ENCODE measurements at regions not wholly inside any gene's neighbourhood (a gene's known extent, or its start where the extent isn't known, plus 50 kb on each side); places are given as distances from the start of the nearest gene placed in this dataset.
"Not testable (repeated sequence)": the region's sequence is repeated elsewhere in the genome, so short reads cannot be mapped to it uniquely, and the experiment has no call there.

DNA sequence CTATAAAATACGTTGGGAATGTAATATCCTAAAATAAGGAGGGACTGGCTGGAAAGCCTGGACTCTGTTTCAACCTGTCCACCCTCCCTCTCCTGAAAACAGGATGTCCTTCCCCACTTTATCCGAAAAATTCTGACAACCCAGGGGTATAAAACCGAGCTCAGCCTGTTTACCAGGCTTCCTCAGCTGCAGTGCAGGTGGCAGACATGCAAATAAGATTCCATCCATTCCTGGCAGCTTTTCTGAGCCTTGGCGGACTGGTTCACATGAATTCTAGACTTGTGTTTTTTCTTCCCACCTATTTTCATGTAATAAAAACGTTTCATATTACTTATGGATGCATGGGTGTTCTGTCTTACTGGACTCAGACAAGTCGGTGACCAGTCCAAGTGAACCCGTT lies 479.3 kb downstream of the KCNJ18 start:
- no peak for DNase-seq (ENCODE audit: low read depth, low spot score)
- in situ Hi-C loops (cut with HindIII; ENCODE audit: low sequenced_read_pairs): no loop called here
- TF ChIP-seq, protein P1, sequence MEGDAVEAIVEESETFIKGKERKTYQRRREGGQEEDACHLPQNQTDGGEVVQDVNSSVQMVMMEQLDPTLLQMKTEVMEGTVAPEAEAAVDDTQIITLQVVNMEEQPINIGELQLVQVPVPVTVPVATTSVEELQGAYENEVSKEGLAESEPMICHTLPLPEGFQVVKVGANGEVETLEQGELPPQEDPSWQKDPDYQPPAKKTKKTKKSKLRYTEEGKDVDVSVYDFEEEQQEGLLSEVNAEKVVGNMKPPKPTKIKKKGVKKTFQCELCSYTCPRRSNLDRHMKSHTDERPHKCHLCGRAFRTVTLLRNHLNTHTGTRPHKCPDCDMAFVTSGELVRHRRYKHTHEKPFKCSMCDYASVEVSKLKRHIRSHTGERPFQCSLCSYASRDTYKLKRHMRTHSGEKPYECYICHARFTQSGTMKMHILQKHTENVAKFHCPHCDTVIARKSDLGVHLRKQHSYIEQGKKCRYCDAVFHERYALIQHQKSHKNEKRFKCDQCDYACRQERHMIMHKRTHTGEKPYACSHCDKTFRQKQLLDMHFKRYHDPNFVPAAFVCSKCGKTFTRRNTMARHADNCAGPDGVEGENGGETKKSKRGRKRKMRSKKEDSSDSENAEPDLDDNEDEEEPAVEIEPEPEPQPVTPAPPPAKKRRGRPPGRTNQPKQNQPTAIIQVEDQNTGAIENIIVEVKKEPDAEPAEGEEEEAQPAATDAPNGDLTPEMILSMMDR (IDR thresholded peaks at IDR 0.05; ENCODE audit: low read depth, low read length): no peak
- H3K4me3 ChIP-seq (ENCODE audit: low read depth, low read length): no peak overlapping the region

DNA sequence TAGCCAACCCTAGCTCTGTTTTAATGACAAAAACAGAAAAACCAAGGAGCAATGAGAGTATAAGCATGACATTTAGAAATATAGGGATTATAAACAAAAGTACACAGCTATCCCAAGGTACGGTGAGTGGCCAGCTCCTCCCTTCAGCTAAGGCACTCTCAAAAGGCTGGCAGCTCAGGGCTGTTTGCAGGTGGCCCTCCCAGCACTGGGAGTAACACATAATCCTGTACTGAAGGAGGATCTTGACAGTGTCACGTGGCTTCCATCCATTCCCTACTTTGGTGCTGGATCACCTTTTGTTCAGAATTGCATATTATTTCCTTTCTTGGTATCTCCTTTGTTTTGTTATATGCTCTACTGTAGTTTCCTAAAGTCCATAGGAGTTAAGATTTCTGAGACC lies 500.8 kb downstream of the KCNJ18 start:
- no peak overlapping the region for H3K4me3 ChIP-seq (ENCODE audit: low read depth, low read length)
- TF ChIP-seq, protein P1 (IDR thresholded peaks at IDR 0.05; ENCODE audit: low read depth, low read length): no peak
- in situ Hi-C loops (cut with HindIII; ENCODE audit: low sequenced_read_pairs): no loop called here
- DNase-seq (ENCODE audit: low read depth, low spot score): no peak

- DNase-seq (ENCODE audit: low read depth, low spot score); in situ Hi-C loops (cut with HindIII; ENCODE audit: low sequenced_read_pairs); H3K4me3 ChIP-seq (ENCODE audit: low read depth, low read length): not testable (repeated sequence)
Observed at GRCh38 chr17:22200187-22200586, 507.9 kb downstream of the KCNJ18 start.

DNA sequence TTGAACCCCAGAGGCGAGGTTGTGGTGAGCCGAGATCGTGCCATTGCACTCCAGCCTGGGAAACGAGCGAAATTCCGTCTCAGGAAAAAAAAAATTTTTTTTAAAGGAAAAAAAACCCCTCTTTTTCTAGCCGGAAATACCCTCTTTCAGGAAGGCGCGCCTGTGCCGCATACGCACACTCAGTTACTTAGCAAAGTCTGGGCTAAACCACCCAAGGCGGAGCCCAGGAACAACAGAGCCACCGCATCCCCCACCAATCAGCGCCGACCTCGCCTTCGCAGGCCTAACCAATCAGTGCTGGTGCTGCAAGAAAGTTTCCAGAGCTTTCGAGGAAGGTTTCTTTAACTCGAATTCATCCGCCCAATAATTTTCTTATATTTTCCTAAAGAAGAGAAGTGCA lies 510.4 kb downstream of the KCNJ18 start:
- DNase-seq (ENCODE audit: low read depth, low spot score): no peak
- in situ Hi-C loops (cut with HindIII; ENCODE audit: low sequenced_read_pairs): no loop called here
- TF ChIP-seq, protein P1 (IDR thresholded peaks at IDR 0.05; ENCODE audit: low read depth, low read length): no peak
- no peak overlapping the region for H3K4me3 ChIP-seq (ENCODE audit: low read depth, low read length)

- H3K4me3 ChIP-seq (ENCODE audit: low read depth, low read length): no peak overlapping the region
- in situ Hi-C loops (cut with HindIII; ENCODE audit: low sequenced_read_pairs): no loop called here
- TF ChIP-seq, protein P1 (IDR thresholded peaks at IDR 0.05; ENCODE audit: low read depth, low read length): no peak
- DNase-seq (ENCODE audit: low read depth, low spot score): no peak
Observed at GRCh38 chr17:22203208-22203715, 510.9 kb downstream of the KCNJ18 start.

GRCh38 chr17:22204076-22204475 lies 511.8 kb downstream of the KCNJ18 start:
- DNase-seq (ENCODE audit: low read depth, low spot score); H3K4me3 ChIP-seq (ENCODE audit: low read depth, low read length); in situ Hi-C loops (cut with HindIII; ENCODE audit: low sequenced_read_pairs): not testable (repeated sequence)

DNA sequence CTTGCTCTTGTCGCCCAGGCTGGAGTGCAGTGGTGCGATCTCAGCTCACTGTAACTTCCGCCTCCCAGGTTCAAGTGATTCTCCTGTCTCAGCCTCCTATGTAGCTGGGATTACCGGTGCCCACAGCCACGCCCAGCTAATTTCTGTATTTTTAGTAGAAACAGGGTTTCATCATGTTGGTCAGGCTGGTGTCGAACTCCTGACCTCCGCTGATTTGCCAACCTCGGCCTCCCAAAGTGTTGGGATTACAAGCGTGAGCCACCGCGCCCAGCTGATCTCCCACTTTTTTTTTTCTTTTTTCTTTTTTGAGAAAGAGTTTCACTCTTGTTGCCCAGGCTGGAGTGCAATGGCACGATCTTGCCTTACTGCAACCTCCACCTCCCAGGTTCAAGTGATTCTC lies 517.9 kb downstream of the KCNJ18 start:
- in situ Hi-C loops (cut with HindIII; ENCODE audit: low sequenced_read_pairs): not testable (repeated sequence)

GRCh38 chr17:22213169-22213568 lies 520.8 kb downstream of the KCNJ18 start:
- DNase-seq (ENCODE audit: low read depth, low spot score); in situ Hi-C loops (cut with HindIII; ENCODE audit: low sequenced_read_pairs); H3K4me3 ChIP-seq (ENCODE audit: low read depth, low read length): not testable (repeated sequence)

More for the DNA sequence above, 517.9 kb downstream of the KCNJ18 start:
- DNase-seq (ENCODE audit: low read depth, low spot score); H3K4me3 ChIP-seq (ENCODE audit: low read depth, low read length): not testable (repeated sequence)

DNA sequence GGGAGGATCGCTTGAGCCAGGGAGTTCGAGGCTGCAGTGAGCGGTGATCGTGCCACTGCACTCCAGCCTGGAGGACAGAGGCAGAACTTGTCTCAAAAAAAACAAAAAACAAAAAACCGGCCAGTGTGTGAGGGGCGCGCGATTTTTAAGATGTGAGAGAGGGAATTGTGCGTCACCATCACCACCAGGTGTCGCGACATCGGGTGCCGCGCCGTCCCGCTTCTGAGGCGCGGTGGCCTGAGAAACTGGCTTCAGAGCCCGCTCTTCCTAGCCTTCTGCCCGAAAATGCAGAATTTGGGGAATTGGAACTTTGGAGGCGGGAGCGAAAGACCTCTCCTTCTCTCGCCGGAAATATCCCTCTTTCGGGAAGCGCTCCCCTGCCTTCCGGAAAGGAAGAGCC lies 524.8 kb downstream of the KCNJ18 start:
- no peak overlapping the region for H3K4me3 ChIP-seq (ENCODE audit: low read depth, low read length)
- in situ Hi-C loops (cut with HindIII; ENCODE audit: low sequenced_read_pairs): no loop called here
- TF ChIP-seq, protein P1 (IDR thresholded peaks at IDR 0.05; ENCODE audit: low read depth, low read length): no peak
- no peak for DNase-seq (ENCODE audit: low read depth, low spot score)

Measured in astrocyte of the spinal cord (primary cell).